HG02798 (cell line): ENCODE measurements at regions not wholly inside any gene's neighbourhood (a gene's known extent, or its start where the extent isn't known, plus 50 kb on each side); places are given as distances from the start of the nearest gene placed in this dataset.
A peak's percentile ranks its signal among the peaks of the same experiment; 100 is the strongest.

Experiments
- ATAC-seq: cut with Tn5 transposase; IDR thresholded peaks from one replicate; pipeline ENCODE4 v1.9.1; 2021; ENCODE audit warnings: mild to moderate bottlenecking; ENCODE audit not compliant: unreplicated experiment, poor library complexity

DNA sequence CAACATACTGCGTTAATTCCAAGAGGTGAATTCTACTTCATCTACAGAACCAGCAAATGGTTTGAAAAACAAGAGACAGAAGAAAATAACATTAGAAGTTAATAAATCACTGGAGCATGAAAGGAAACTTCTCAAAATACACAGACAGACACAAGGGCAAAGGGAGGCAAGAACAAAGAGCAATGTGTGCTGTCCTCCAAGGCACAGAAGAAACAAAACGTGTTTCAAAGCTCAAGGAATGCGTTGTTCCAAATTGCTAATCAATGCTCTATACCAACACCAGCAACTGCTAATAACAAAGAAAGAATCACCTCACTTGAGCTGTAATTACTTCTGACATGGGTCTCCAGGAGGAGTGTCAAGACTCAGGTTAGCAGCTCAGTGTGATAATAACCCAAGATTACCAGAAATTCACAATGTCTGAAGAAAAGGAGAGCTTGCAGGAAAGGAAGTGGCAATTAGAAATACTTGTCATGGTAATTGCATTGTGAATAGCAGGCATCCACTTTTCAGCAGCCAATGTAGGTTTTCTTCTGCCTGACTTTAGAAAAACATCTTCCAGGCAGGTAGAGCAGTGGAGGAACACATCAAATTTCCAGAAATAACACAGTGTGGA is 175.4 kb downstream of the SEC16B start:
- no peak for ATAC-seq

DNA sequence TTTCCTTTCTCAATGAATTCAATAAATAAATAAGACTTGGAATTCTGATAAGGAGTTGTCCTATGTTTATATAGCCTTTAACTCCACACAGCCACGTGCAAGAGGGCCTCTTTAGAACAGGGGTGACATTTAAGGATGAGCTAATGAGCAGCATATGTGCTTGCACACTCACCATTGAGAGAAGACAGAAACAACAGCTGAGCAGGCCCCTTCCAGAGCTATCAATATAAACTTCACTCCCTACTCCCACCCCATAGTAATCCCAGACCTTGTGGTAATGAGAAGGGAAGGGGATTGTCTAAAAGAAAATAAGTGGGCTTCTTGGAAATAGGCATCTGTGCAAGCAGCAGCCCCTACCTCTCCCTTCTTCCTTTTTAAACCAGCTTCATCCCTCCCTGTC is 176.0 kb downstream of the SEC16B start:
- ATAC-seq = no peak

DNA sequence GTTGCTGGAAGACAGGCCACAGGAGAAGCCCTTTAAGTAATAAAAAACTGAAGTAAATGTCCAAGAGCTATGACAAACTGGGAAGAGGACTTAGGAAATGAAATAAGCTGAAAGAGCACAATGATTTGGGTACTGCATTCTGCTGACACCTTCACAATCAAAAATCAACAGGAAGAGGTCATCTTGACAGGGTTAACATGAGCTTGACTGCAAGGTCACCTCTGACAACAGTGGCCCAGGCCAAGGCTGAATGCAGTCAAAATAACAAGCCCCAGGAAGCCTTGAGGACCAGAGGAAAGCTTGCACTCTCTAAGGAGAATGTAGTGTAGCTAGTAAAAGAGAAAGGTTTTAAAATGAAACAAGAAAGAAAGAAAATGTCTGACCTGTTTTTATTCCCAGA is 179.3 kb downstream of the SEC16B start:
- ATAC-seq = no peak

DNA sequence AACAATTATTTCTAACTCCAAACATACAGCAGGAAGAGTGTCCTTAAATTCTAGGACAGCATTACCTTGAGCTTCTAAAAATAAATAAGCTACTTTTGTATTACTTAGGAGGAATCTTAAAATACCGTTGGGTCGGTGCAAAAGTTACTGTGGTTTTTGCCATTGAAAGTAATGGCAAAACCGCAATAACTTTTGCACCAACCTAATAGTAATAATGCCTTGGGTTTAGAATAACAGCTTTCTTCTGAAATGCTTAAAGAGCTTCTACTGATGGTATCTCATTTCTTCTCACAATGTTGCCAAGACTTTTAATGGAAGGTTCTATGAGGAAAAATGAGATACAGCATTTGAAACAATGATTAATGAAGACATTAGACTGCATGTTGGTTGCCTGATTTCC is 179.9 kb downstream of the SEC16B start:
- ATAC-seq = no peak

DNA sequence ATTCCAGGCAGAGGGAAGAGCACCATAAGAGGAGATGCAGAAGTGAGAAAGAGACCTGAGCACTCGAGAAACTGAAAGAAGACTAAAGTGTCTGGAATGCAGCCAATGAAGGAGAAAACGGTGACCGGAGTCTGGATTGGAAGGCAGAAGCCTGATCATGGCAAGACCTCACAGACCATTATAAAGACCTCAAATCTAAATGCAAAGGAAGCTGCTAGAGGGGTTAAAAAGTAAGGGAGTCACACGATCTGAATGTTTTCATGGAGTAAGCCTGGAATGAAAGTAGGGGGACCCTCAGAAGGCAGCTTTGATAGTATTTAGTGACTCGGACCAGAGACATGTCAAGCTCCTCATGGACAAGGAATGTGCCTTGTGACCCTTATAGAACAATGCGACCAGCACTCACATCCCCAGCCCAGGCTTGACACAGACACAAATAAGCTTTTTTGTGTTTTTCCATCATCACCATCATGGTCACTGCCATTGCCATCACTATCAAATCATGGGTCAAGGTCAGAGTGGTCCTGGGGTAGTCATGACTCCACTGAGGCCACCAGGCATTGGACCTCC is 183.6 kb downstream of the SEC16B start:
- no peak for ATAC-seq

DNA sequence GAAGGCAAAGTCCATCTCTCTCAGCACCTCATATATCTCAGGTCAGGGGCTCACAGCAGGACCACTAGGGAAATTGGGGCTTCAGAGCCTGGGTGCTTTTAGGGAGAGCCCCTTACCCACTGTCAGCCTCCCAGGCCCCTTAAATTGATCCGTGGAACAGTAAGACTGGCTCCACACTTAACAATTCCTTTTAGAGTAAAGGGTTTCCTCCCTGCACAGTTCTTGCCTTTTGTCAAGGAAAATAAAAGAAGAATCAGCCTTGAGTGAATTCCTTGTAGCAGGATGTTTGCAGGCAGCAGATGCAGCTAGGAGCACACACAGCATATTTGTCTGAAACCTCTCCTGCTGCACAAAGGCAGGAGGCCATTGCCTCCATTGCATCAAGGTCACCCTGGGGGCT is 184.9 kb downstream of the SEC16B start:
- no peak for ATAC-seq

DNA sequence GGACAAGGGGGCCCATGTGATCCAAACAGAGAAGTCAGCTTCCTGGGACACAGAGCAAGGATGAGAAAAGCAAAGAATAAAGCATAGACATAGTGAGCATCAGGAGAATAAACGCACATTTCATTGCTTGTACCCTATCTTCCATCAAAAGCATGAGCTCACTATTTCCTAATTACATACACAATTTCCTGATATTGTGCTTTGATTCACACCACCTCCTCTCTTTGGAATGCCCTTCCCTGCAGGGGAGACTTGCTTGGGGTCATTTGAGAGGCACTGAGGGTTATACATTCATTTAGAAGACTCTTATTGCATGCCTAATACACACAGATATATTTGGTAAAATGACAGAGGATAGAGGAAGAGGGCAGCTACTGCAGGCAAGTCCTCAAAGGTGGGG is 185.4 kb downstream of the SEC16B start:
- ATAC-seq = no peak

DNA sequence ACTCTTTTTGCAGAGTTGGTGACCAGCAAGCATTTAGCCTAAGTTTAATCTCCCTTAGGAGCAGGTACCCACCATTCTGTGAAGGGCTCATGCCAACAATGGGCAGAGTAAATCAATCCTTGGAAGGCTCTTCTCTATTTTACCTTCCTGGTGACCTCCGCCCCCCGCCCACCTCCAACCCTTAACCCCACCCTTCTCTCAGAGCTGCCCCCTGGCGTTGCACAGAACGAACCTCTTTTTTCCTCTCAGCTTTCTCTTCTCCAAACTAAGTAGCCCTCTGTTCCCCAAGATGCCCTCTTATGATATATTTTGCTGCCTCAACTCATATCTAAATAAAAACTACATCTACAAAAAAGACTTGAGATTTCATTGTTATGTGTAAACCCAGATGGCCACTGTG is 186.8 kb downstream of the SEC16B start:
- no peak for ATAC-seq

DNA sequence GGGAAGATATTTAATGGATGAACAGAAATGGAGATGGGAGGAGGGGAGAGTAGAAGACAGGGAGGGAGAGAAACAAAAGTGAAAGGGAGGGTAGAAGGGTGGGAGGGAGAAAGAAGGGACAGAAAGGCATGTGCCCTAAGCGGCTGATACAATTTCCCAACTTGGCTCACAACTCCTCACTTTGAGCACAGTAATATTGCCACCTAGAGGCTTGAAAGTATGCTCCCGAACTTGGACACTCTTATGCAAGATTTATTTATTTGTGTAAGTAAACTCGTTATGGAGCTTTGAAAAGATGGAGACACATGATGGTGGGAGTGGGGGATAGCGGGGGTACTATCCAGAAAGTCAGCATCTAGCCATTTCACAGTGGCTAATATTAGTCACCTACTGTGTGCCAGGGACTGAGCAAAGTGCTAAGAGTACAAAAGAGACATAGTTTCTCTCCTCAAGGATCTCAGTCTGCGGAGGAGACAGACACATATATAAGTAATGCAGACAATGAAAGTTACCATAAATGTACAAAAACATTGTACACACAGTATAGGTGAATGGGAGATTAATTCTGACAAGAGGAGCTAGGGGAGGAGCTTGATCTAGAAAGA is 189.7 kb downstream of the SEC16B start:
- ATAC-seq = no peak

DNA sequence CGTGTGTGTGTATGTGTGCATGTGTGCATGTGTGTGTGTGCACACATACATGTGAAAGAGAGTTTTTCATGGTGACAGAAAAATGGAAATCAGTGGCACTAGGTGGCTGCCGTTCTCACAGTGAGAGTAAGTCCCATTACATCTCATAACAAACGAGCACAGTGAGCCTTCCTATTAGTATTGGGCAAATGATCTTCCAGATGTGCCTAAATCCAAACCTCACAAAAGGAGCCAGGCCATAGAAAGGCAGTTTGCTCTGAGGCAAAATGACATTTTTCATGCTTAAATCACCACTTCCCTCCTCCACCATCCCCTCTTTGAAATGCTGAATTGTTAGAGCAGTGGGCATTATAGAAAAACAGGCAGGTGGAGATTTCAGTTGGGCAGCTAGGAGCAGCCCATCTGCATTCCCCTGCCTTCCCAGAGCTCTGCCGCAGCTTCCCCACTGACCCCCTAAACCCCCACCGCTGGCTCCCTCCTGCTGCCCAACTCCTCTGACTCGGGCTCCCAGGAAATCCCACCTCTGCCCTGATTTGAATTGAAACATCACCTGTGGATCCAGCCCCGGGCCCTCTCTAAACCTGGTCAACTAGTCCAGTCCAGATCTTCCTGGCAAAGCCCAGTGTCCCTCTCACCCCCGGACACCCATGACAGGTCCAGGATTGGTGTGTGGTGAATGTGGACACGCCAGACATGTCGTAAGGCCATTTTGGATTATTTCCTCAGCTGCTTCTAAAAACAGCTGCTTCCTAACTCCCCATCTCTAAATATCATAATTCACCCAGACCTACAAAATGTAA is 190.5 kb downstream of the SEC16B start:
- no peak for ATAC-seq

DNA sequence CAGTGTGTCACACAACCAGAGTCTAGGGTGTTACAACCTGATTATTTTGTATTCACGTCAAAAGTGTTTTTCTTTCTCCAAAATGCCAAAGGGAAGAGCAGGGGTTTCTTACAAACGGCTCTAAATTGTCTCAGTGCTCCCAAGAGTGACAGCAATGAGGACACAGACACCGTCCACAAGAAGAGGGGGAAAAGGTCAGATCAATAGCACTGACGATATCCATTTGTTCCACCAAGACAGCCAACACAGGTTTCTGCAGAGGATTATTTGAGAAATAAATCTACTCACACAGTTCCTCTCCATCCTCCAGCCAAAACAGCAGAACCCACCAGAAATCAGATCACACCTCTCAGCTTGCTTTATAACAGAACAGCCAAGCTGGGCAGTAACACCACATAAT is 193.9 kb downstream of the SEC16B start:
- ATAC-seq = no peak

DNA sequence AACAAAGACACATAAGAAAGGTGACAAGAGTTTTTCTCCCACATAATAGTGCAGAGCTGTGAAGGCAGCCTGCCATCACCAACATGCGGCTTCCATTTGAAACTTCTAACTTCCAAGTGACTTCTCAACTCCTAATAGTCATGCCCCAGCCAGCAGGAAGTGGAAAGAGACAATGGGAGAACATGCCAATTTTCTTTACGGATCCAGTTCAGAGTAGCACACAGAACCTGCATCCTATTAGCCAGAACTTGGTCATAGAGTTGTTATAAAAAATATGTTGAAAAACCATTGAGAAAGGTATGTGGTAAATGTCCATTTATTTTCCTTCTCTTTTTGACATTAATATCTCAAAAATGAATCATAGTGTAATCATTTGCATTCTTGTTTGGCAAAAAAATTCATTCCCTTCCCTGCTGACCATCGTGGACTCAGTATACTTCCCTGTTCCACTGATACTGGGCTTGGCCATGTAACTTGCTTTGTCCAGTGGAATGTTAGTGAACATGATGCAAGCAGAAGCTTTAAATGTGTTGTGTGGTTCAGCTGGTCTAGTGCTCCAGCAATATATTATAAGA is 197.4 kb downstream of the SEC16B start:
- no peak for ATAC-seq

DNA sequence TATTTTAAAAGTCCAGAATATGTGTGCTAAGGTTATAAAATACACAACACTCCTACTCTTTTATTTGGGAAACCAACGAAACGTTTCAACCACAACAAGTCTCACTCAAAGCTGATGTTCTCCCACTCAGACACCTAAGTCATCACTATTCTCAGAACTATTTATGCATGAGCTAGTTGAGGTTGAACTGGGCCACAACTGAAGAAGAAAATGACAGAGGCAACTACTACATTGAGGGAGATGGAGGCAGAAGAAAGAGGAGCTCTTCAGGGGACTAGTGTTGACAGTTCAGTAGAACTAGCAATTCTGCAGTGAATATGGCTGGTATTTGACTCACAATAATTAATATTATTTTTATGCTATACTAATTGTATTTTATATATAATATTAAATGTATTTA is 198.2 kb downstream of the SEC16B start:
- no peak for ATAC-seq

DNA sequence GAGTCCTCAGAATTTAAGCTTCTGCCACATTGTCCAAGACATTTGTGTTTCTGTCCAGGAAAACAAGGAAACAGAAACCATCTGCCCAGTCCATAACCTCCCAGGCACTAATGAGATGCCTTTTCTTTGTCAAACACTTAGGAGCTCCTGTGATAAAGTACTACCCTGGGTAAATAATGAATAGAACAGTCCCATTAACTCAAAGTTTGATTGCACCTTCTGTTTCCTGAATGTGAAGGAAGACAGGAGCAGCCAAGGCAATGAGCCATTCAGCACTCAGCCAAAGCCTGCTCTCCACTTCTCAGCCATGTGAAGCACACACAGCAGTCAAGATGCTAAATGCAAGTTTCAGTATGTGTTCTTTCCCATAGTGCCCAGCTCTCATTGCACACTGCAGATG is 199.8 kb downstream of the SEC16B start:
- ATAC-seq = no peak

DNA sequence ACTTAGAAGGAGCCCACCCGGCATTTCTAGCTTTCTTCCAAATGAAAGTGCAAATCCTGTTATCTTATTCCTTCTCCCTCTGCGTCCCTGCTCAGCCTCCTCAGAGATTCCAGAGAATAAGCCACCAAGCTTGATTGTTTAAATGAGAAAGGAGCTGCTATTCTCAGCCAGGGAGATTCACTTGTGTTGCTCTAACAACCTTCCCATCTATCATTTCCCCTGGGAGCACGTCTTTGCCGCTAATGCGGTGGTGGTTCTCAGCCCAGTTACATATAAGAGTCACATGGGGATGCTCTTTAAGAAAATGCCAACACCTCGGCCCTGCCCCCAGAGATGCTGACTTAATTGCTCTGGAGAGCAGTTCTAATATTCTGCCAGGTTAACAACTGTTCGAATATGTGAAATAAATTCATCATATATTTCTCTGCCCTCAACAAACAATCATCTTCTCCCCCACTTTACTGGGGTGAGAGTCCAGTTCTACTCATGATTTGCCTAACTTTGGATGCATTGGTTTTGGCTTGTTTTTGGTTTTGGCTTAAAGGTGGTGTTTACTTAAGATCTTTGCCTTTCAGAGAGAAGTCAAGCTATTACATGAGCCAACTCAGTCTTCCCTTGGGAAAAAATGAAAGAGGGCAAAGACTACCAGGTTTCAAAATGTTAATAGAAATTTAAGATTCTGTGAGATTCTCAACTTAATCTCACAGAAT is 213.9 kb downstream of the SEC16B start:
- ATAC-seq = no peak

DNA sequence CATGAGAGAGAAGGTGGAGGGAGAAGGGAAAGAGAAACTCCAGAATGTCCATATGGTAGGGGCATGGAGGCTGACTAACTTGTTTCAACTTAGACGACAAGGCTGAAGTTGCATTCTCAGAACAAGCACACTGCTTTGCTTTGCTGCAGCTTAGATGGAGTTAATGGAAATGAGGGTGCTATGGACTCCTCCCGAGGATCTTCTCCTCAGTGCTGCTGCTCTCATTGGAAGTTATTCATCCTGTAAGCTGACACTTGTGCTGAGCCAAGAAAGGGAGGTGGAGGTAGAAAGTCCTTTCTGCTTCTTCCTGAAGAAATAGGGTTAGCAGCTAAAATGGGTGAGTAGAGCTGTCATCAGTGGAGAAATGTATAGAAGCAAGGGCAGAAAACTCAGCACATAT is 215.3 kb downstream of the SEC16B start:
- no peak for ATAC-seq

DNA sequence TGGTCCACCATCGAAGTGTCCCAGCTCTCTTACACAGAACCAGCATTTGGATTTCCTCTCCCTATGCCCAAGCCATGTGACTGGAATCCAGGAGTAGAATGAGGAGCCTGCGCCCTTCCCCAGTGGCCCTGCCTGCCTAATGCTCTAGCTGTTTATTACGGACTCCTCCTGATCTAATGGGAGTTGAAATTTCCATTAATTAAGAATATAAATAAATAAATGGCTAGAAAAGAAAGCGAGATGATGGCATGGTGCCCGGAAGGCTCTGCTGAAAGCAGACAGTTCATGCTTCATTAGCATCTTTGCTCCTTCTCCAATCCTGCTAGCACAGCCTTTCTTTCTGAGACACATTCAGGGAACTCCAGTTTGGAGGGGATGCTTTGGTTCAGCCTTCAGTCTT is 216.2 kb downstream of the SEC16B start:
- ATAC-seq = no peak

DNA sequence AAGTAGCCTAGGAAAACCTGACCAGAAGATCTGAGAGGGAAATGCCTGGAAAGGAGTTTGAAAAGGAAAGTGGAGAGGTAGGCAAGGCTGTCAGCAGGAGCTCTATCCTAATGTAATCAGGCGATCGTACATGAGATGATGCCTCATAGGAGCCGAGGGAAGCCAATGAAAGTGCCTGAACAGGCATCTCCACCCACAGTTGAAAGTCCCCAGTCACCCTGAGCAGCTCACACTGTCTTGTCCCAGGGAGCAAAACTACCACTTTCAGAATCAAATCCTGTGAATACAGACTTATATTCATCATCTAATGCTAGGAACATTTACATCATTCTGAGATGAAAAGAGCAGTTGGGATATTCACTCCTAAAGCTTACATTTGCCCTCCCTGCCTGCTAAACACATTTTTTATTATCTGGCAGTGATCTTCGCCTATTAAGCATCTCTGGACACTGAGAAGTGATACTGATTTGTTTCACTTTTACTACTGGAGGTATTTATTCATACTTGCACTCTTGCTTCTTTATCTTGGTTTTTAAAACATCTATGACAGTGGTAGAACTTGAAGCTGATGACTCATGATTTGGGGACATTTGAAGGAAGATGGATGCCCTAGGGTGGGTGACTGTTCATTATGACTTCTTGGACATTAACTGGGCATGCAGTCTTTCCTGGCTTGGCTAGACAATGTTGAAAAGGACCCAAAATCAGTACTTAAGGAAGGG is 221.6 kb downstream of the SEC16B start:
- ATAC-seq = peak; percentile 35

DNA sequence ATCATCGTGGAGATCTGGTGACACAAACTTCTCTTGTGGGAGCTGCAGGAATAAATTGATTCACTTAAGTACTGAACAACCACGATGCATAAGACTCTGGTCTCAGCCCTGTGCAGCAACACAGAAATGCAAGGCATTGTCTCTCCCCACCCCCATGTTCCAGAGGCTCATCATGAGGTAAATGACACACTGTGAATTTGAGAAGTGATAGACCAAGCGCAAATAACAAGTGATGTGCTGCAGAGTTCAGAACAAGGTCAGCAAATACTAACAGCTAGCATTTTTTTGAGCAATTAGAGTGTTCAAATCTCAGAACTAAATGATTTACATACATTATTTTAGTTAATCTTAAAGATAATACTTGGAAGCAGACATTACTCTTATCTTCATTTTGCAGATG is 223.7 kb downstream of the SEC16B start:
- ATAC-seq = no peak

DNA sequence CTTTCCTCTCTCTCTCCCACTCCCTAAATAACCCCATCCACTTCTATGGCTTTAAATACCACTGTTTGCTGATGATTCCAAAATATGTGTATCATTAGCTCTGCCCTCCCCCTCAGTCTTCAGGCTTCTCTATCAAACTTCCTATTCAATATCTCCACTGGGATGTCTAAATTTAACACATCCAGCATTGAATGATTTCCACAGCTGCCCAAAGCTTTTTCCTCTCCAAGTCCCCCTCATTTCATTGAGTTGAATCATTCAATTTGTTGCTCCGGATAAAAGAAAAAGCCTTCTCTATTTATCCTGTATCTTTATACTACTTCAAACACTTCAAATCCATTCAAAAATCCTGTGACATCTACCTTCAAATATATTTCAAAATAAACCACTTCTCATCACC is 225.0 kb downstream of the SEC16B start:
- no peak for ATAC-seq
